ENCODE measurements at regions not wholly inside any gene's neighbourhood (a gene's known extent, or its start where the extent isn't known, plus 50 kb on each side); places are given as distances from the start of the nearest gene placed in this dataset.

DNA sequence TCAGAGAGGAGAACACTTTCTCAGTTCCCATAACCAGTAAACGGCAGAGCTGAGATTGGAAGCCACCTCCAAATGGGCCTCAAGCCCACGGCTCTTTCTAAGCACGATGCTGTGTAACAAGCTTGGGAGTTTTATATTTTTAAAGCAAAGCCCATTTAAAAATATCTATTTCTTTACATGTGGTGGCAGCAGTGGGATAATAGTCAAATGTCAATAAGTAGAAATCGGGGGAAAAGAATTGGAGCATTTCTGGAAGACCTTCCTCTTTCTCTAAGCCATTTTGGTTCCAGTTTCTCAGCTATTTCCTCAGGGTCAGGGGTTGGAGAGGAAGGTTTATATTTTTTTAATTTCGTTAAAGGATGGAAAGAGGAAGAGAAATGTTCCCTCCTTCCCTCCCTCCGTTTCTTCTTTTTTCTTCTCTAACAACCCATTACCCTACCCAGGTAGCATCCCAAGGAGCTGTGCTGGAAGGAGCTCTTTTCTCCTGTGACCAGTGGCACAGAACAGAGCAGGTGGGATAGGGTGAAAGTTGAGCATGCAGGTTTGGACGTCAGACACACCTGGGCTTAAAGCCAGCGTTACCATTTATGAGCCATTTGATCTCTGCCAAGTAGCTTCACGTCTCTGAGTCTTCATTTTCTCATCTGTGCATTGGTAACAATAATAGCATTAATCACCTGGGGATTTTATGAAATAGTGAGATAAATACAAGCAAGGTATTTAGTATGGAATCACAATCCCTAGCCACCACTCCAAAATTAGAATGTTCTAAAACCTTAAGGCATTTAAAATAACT is 515.7 kb downstream of the RPS24 start:
- no peak for TF ChIP-seq CTCF (IDR thresholded peaks at IDR 0.05; ENCODE audit: low read depth, low read length)
- Histone ChIP-seq H3K36me3 (no peaks in the 10 kb centered on the region), H3K4me1 (peaks cover 12% of the 10 kb centered on the region), H3K4me3 (ENCODE audit: low read depth, low read length) (no peak overlapping the region), H3K9me3 (no peaks in the 10 kb centered on the region), H3K27me3 (no peaks in the 10 kb centered on the region)
- no peak for DNase-seq

DNA sequence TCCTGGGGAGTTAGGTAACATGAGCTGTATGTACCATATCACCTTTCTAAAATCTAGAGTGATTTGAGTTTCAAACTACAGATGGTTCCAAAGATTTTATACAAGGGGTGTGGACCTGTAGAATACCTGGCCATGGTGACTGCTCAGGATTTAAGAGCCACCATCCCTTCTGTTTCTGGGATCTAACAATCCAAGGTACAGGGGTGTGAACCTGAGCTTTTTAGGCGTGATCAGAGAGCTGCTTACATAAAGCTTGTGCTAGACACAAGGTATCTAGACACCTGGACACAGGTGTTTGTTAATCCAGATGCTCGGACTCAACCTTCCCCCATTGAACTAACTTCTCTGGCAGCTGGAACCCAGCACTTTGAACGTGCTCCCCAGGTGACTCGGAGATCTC is 516.4 kb downstream of the RPS24 start:
- Histone ChIP-seq H3K36me3 (no peaks in the 10 kb centered on the region), H3K4me3 (ENCODE audit: low read depth, low read length) (no peak overlapping the region), H3K4me1 (peaks cover 12% of the 10 kb centered on the region), H3K9me3 (no peaks in the 10 kb centered on the region), H3K27me3 (no peaks in the 10 kb centered on the region)
- no peak for TF ChIP-seq CTCF (IDR thresholded peaks at IDR 0.05; ENCODE audit: low read depth, low read length)
- no peak for DNase-seq

DNA sequence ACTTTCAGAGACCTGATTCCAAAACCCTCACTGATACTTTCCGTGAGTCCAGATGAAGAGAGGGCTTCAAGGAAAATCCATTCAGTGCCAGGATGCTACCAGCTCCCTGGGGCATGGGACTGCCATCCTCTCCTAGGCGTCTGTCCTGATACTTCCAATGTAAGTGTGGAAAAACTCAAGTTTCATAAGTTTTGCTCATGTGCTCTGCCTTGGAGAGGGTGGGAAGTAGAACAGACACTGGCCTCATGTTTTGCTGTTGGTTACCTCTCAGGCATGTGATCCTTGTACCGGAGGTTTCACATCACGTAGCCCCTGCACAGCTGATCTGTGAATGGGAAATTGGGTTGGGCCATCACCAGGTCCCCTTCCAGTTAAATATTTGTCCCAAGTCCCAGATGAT is 517.1 kb downstream of the RPS24 start:
- no peak for TF ChIP-seq CTCF (IDR thresholded peaks at IDR 0.05; ENCODE audit: low read depth, low read length)
- Histone ChIP-seq H3K9me3 (no peaks in the 10 kb centered on the region), H3K36me3 (no peaks in the 10 kb centered on the region), H3K27me3 (no peaks in the 10 kb centered on the region), H3K4me1 (peaks cover 12% of the 10 kb centered on the region), H3K4me3 (ENCODE audit: low read depth, low read length) (no peak overlapping the region)
- no peak for DNase-seq

GRCh38 chr10:78551184-78552005 is 517.4 kb upstream of the ZMIZ1 start:
- Histone ChIP-seq H3K4me1 (peaks cover 12% of the 10 kb centered on the region), H3K36me3 (no peaks in the 10 kb centered on the region), H3K9me3 (no peaks in the 10 kb centered on the region), H3K4me3 (ENCODE audit: low read depth, low read length) (no peak overlapping the region), H3K27me3 (no peaks in the 10 kb centered on the region)
- peak; percentile 64 for DNase-seq
- no peak for TF ChIP-seq CTCF (IDR thresholded peaks at IDR 0.05; ENCODE audit: low read depth, low read length)

DNA sequence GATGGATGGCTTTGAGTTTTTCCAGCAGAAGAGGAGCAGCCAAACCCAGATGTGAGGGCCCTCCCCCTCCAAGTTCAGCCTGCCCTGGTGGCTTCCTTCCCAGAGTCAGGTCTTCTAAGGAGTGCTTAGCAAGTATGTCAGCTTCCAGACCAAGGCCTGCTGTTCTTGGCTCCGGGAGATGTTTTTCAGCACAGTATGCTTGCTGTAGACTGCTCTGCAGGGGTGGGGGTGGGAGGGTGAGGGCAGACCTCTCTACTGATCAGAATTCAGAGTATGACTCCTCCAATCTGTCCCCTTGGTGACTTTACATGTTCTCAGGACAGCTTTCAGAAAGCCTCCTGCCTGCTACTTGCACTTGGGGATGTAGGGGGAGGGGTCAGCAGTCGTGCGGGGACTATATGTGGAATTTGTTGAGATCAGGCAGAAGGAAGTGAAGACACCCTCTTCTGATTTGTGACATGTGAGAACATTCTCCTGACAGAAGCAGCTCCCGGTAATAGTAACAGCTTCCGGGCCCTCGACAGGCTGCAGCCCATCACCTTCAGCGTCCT is 516.4 kb upstream of the ZMIZ1 start:
- Histone ChIP-seq H3K27me3 (no peaks in the 10 kb centered on the region), H3K4me1 (peaks cover 12% of the 10 kb centered on the region), H3K36me3 (no peaks in the 10 kb centered on the region), H3K9me3 (no peaks in the 10 kb centered on the region), H3K4me3 (ENCODE audit: low read depth, low read length) (no peak overlapping the region)
- DNase-seq: no peak
- TF ChIP-seq CTCF (IDR thresholded peaks at IDR 0.05; ENCODE audit: low read depth, low read length): no peak
